ENCODE measurements at regions not wholly inside any gene's neighbourhood (a gene's known extent, or its start where the extent isn't known, plus 50 kb on each side); places are given as distances from the start of the nearest gene placed in this dataset.
"Not testable (repeated sequence)": the region's sequence is repeated elsewhere in the genome, so short reads cannot be mapped to it uniquely, and the experiment has no call there.

- DNase-seq = no peak
These were observed 1185.8 kb upstream of the ALCAM start for GRCh38 chr3:104180906-104181305.

GRCh38 chr3:104190681-104191080, 1176.0 kb upstream of the ALCAM start:
- no peak for DNase-seq

- no peak for DNase-seq
These were observed 1168.6 kb upstream of the ALCAM start for GRCh38 chr3:104198131-104198530.

- no peak for DNase-seq
These were observed 1159.8 kb upstream of the ALCAM start for GRCh38 chr3:104206925-104207324.

GRCh38 chr3:104214277-104214676, 1152.4 kb upstream of the ALCAM start:
- DNase-seq = no peak

GRCh38 chr3:104214937-104215336, 1151.8 kb upstream of the ALCAM start:
- no peak for DNase-seq

- not testable (repeated sequence) for DNase-seq
These were observed 1147.7 kb upstream of the ALCAM start for GRCh38 chr3:104219046-104219445.

- no peak for DNase-seq
These were observed 1132.1 kb upstream of the ALCAM start for GRCh38 chr3:104234442-104235194.

- no peak for DNase-seq
These were observed 1122.0 kb upstream of the ALCAM start for GRCh38 chr3:104244680-104245220.

- DNase-seq = no peak
These were observed 1121.4 kb upstream of the ALCAM start for GRCh38 chr3:104245261-104245660.

GRCh38 chr3:104245981-104246380, 1120.7 kb upstream of the ALCAM start:
- DNase-seq = no peak

GRCh38 chr3:104257486-104257885, 1109.2 kb upstream of the ALCAM start:
- DNase-seq = no peak

- no peak for DNase-seq
These were observed 1103.2 kb upstream of the ALCAM start for GRCh38 chr3:104263477-104263876.

- DNase-seq = not testable (repeated sequence)
These were observed 1100.5 kb upstream of the ALCAM start for GRCh38 chr3:104266219-104266618.

GRCh38 chr3:104269771-104270170, 1096.9 kb upstream of the ALCAM start:
- no peak for DNase-seq

- no peak for DNase-seq
These were observed 1093.6 kb upstream of the ALCAM start for GRCh38 chr3:104273046-104273649.

- no peak for DNase-seq
These were observed 1091.5 kb upstream of the ALCAM start for GRCh38 chr3:104275199-104275598.

- DNase-seq = no peak
These were observed 1087.1 kb upstream of the ALCAM start for GRCh38 chr3:104279617-104280016.

- DNase-seq = no peak
These were observed 1085.0 kb upstream of the ALCAM start for GRCh38 chr3:104281713-104282112.

GRCh38 chr3:104286645-104287044, 1080.1 kb upstream of the ALCAM start:
- DNase-seq = no peak

- no peak for DNase-seq
These were observed 1075.3 kb upstream of the ALCAM start for GRCh38 chr3:104291437-104291851.

GRCh38 chr3:104291878-104292277, 1074.8 kb upstream of the ALCAM start:
- DNase-seq = no peak

GRCh38 chr3:104297617-104298016, 1069.1 kb upstream of the ALCAM start:
- DNase-seq = no peak

GRCh38 chr3:104298662-104299061, 1068.0 kb upstream of the ALCAM start:
- no peak for DNase-seq

All from activated T-cell treated with anti-CD3 and anti-CD28 coated beads for 4 hours (primary cell).